HepG2 (cell line): ENCODE measurements at regions not wholly inside any gene's neighbourhood (a gene's known extent, or its start where the extent isn't known, plus 50 kb on each side); places are given as distances from the start of the nearest gene placed in this dataset.

Experiments used
- ATAC-seq: fragments of 200-7000 bp; cut with Tn5 transposase; 3 replicates; pipeline ENCODE4 v1.9.1; 2020; ENCODE audit warnings: mild to moderate bottlenecking, moderate library complexity
- BruUV-seq: library from RNA; stranded (reverse); fragments of 400-500 nt; replicated peaks from 2 replicates; lab custom pipeline; 2021; lab: Mats Ljungman, UMichigan
- CTCF ChIA-PET: fragments of 300-600 bp; formaldehyde crosslinking; extraction: SDS; loops from one replicate; lab custom pipeline; 2021; ENCODE audit warnings: low total read pairs, inconsistent platforms, low intra/inter-chr PET ratio; lab: Yijun Ruan, JAX
- POLR2A ChIA-PET: fragments of 350-600 bp; sonication (Branson Sonifier 250); formaldehyde crosslinking; loops from one replicate; lab custom pipeline; 2020; ENCODE audit warnings: antibody characterized with exemption, inconsistent platforms; lab: Yijun Ruan, JAX
- DNase-seq: peaks from one replicate; pipeline ENCODE4 v3.0.0-alpha.2; 2015; ENCODE audit warnings: low spot score
- FAIRE-seq: peaks from 3 replicates; lab custom pipeline; 2011; peaks lifted over from hg19 to GRCh38; lab: Jason Lieb, UNC
- H2AFZ ChIP-seq: one replicate; pipeline ENCODE4 v1.6.1; 2011; ENCODE audit warnings: low read length, inconsistent platforms
- H3K27ac ChIP-seq: fragments of 300-600 bp; 3 replicates; pipeline ENCODE4 v1.8.0; 2011; ENCODE audit warnings: mixed run types, mild to moderate bottlenecking, mixed read lengths, low read length, inconsistent platforms; ENCODE audit not compliant: insufficient read depth; ENCODE audit errors: extremely low read length
- H3K27me3 ChIP-seq, 2 experiments: fragments of 200-600 bp in 1 of 2; 2 replicates in 1 of 2; 3 replicates in 1 of 2; pipeline versions ENCODE4 v1.6.0 to v1.8.0; 2011; ENCODE audit warnings: low read length in 2 of 2, mild to moderate bottlenecking in 2 of 2, moderate library complexity in 2 of 2, inconsistent platforms in 1 of 2; ENCODE audit not compliant: insufficient read depth in 2 of 2, control insufficient read depth in 1 of 2
- H3K36me3 ChIP-seq, 2 experiments: fragments of 200-600 bp in 1 of 2; replicated peaks in 1 of 2; 2 replicates in 1 of 2; 3 replicates in 1 of 2; pipeline versions ENCODE4 v1.5.1 to v1.8.0; 2011; ENCODE audit warnings: low read length in 2 of 2, inconsistent platforms in 1 of 2; ENCODE audit not compliant: insufficient read depth in 2 of 2, control insufficient read depth in 1 of 2
- H3K4me1 ChIP-seq: 2 replicates; pipeline ENCODE4 v1.5.1; 2012; ENCODE audit warnings: low read length, inconsistent platforms; ENCODE audit not compliant: insufficient read depth
- H3K4me2 ChIP-seq: 2 replicates; pipeline ENCODE4 v1.6.0; 2011; ENCODE audit warnings: low read depth, low read length, inconsistent platforms
- H3K4me3 ChIP-seq, 3 experiments: fragments of 200-600 bp in 1 of 3; sonication (generic), shearing (Covaris generic) in 1 of 3; replicated peaks in 1 of 3; 2 replicates each; pipeline ENCODE4 v1.5.1; 2011 to 2016; ENCODE audit warnings: low read length in 3 of 3, inconsistent platforms in 2 of 3, low read depth in 2 of 3, mild to moderate bottlenecking in 2 of 3, control low read depth in 1 of 3, mixed read lengths in 1 of 3; ENCODE audit not compliant: insufficient read depth in 1 of 3
- H3K79me2 ChIP-seq: one replicate; pipeline ENCODE4 v1.6.1; 2011; ENCODE audit warnings: low read length, inconsistent platforms; ENCODE audit not compliant: insufficient read depth
- H3K9ac ChIP-seq: 2 replicates; pipeline ENCODE4 v1.6.0; 2011; ENCODE audit warnings: mild to moderate bottlenecking, low read depth, low read length, inconsistent platforms; ENCODE audit not compliant: insufficient read depth
- H3K9me3 ChIP-seq: 2 replicates; pipeline ENCODE4 v1.5.1; 2012; ENCODE audit warnings: mild to moderate bottlenecking, low read length
- H4K20me1 ChIP-seq: 2 replicates; pipeline ENCODE4 v1.6.0; 2011; ENCODE audit warnings: inconsistent platforms, mild to moderate bottlenecking, low read length, moderate library complexity; ENCODE audit not compliant: insufficient read depth
- ZNF616 ChIP-seq: sonication (generic); formaldehyde crosslinking; IDR thresholded peaks from 2 replicates; pipeline ENCODE4 v1.5.0; 2020; ENCODE audit warnings: low read depth, mild to moderate bottlenecking, missing genetic modification reagents
- ZNF619 ChIP-seq: sonication (generic); formaldehyde crosslinking; IDR thresholded peaks from 2 replicates; pipeline ENCODE4 v1.4.0; 2020; ENCODE audit warnings: mild to moderate bottlenecking, missing genetic modification reagents
- ZNF660 ChIP-seq: sonication (generic); formaldehyde crosslinking; IDR thresholded peaks from 2 replicates; pipeline ENCODE4 v1.5.1; 2020; ENCODE audit warnings: mild to moderate bottlenecking, low read depth, missing genetic modification reagents, borderline replicate concordance
- in situ Hi-C: cut with HindIII; loops from 2 replicates; pipeline ENCODE4 v1.10.0; 2017; ENCODE audit warnings: low pct_unique_long_range_greater_than_20kb; ENCODE audit not compliant: extremely low pct_ligation_motif_present
- intact Hi-C: fragments of 100-400 bp; cut with micrococcal nuclease; formaldehyde crosslinking; loops from one replicate; pipeline ENCODE4 v1.10.0; 2022; ENCODE audit not compliant: unreplicated experiment
- TF ChIP-seq, protein P1 (sequence below): sonication (generic); formaldehyde crosslinking; IDR thresholded peaks from 2 replicates; pipeline ENCODE4 v1.4.0; 2020; ENCODE audit warnings: missing genetic modification reagents

DNA sequence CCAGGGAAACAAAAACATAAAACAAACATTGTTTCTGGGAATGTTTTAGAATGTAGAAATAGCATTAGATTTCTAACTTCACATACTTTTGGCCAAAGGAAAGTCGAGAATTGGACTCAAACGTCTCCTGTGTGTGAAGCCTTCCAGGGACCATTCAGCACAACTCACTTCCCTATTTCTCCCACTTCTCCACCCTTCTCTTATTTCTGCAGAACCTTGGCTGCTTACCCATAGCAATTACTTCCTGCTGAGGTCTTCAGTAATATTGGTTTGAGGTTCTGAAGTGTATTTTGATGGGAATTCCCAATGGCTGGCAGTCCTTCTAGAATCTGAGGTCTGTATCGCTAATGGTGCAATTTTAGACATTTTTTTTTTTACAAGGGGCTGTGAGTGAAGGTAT, 158.3 kb upstream of the SNX19 start (continued):
- TF ChIP-seq, protein P1, sequence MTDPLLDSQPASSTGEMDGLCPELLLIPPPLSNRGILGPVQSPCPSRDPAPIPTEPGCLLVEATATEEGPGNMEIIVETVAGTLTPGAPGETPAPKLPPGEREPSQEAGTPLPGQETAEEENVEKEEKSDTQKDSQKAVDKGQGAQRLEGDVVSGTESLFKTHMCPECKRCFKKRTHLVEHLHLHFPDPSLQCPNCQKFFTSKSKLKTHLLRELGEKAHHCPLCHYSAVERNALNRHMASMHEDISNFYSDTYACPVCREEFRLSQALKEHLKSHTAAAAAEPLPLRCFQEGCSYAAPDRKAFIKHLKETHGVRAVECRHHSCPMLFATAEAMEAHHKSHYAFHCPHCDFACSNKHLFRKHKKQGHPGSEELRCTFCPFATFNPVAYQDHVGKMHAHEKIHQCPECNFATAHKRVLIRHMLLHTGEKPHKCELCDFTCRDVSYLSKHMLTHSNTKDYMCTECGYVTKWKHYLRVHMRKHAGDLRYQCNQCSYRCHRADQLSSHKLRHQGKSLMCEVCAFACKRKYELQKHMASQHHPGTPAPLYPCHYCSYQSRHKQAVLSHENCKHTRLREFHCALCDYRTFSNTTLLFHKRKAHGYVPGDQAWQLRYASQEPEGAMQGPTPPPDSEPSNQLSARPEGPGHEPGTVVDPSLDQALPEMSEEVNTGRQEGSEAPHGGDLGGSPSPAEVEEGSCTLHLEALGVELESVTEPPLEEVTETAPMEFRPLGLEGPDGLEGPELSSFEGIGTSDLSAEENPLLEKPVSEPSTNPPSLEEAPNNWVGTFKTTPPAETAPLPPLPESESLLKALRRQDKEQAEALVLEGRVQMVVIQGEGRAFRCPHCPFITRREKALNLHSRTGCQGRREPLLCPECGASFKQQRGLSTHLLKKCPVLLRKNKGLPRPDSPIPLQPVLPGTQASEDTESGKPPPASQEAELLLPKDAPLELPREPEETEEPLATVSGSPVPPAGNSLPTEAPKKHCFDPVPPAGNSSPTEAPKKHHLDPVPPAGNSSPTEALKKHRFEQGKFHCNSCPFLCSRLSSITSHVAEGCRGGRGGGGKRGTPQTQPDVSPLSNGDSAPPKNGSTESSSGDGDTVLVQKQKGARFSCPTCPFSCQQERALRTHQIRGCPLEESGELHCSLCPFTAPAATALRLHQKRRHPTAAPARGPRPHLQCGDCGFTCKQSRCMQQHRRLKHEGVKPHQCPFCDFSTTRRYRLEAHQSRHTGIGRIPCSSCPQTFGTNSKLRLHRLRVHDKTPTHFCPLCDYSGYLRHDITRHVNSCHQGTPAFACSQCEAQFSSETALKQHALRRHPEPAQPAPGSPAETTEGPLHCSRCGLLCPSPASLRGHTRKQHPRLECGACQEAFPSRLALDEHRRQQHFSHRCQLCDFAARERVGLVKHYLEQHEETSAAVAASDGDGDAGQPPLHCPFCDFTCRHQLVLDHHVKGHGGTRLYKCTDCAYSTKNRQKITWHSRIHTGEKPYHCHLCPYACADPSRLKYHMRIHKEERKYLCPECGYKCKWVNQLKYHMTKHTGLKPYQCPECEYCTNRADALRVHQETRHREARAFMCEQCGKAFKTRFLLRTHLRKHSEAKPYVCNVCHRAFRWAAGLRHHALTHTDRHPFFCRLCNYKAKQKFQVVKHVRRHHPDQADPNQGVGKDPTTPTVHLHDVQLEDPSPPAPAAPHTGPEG, result no peak
- TF ChIP-seq, all 625 proteins: peak for 0

- H3K4me3 ChIP-seq, result no peak overlapping the region
- intact Hi-C loops, result no loop called here
- CTCF ChIA-PET, result no interaction called here
Measured at GRCh38 chr11:131077340-131077739, 161.1 kb upstream of the SNX19 start.

More at GRCh38 chr11:131077340-131077739, 161.1 kb upstream of the SNX19 start:
- Histone ChIP-seq H3K27ac (no peak overlapping the region), H3K9ac (no peak overlapping the region), H3K9me3 (no peaks in the 10 kb centered on the region), H3K4me2 (no peak overlapping the region), H3K27me3 (peaks cover 0 to 6% of the 10 kb centered on the region in 2 experiments; a peak in 1 of 5 replicates), H3K4me1 (no peaks in the 10 kb centered on the region), H4K20me1 (no peaks in the 10 kb centered on the region), H2AFZ (no peak overlapping the region), H3K79me2 (no peaks in the 10 kb centered on the region), H3K36me3 (no peaks in the 10 kb centered on the region)
- TF ChIP-seq ZNF616 (CRISPR knock-in tag) (no peak), ZNF619 (CRISPR knock-in tag) (no peak), ZNF660 (CRISPR knock-in tag) (no peak)
- BruUV-seq, result no TSS peak
- FAIRE-seq, result no peak
- POLR2A ChIA-PET, result no interaction called here
- ATAC-seq, result no peak
- DNase-seq, result no peak
- in situ Hi-C loops, result no loop called here
